NCI-H524 treated with DMSO at 0.1 percent for 48 hours (cell line): ENCODE measurements at regions not wholly inside any gene's neighbourhood (a gene's known extent, or its start where the extent isn't known, plus 50 kb on each side); places are given as distances from the start of the nearest gene placed in this dataset.
"Not testable (repeated sequence)": the region's sequence is repeated elsewhere in the genome, so short reads cannot be mapped to it uniquely, and the experiment has no call there.

ENCODE experiments used
- DNase-seq: peaks from one replicate; lab custom pipeline; 2025; lab: John Stamatoyannopoulos, UW

DNA sequence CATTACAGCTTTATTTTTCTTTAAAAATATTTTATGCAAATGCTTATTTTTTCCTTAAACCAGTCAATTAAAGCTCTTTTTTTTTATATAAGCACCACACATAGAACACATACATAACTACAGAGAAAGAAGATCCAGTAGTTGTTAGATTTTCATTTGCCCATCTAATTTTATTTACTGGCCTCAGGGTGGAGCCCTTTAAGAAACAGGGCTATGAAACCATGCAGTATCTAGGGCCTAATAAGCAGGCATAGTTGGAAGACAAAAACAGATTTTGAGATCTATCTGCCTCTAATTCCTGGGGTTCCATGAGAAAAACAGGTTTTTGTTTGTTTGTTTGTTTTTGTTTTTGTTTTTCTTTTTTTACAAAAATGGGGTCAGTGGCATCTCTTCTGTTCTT, 120.6 kb downstream of the BCHE start:
- no peak for DNase-seq

DNA sequence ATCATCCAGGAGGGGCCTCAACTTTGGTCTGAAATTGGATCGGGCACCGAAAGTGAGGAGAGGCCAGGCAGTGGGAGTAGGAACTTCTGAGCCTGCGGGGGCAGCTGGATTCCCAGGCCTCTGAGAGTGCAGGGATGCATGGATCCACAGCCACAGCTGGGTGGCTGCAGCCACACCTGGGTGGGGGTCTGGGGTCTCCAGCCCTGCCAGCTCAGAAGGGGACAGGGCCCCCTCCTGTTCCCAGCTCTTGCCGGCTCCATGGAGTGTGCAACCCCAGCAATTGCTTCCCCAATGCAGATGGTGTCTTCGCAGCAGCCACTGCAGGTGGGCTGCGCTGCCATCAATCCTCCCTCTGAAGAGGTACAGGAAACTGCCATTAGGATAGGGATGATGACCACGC, 123.7 kb downstream of the BCHE start:
- DNase-seq, result no peak

DNA sequence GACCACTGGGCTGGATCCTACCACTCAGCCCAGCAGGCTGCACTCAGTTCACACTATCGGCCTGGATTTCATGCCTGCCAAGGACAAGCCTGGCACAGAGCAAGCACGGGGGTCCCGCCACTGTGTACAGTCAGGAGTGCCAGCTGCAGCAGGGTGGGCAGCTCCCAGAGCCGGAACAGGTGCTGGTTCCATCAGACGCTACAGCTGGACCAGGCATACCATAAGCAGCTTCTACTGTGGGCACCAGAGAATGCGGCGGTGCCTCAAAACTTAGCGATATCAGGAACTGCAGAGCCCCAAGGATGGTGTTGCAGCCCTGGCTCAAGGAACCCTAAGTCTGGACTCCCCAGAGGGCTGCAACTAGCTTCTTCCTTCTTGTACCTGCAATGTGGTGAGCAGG, 124.8 kb downstream of the BCHE start:
- no peak for DNase-seq

GRCh38 chr3:165697910-165698309, 139.3 kb downstream of the BCHE start:
- no peak for DNase-seq

- no peak for DNase-seq
These were observed 140.7 kb downstream of the BCHE start for GRCh38 chr3:165696496-165696895.

DNA sequence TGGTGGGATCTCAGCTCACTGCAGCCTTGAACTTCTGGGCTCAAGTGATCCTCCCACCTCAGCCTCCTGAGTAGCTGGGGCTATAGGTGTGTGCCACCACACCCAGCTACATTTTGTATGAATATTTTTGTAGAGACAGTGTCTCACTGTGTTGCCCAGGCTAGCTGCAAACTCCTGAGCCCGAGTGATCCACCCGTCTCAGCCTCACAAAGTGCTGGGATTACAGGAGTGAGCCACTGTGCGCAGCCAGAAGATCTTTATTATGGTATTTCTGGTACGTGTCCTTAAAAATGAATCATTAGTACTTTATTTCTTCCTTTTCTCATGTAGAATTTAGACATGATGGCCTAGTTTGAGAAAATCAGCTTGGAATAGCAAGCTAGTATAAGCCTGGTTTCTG, 153.3 kb downstream of the BCHE start:
- DNase-seq, result no peak

- DNase-seq, result no peak
These were observed 154.5 kb downstream of the BCHE start for GRCh38 chr3:165682734-165683133.

DNA sequence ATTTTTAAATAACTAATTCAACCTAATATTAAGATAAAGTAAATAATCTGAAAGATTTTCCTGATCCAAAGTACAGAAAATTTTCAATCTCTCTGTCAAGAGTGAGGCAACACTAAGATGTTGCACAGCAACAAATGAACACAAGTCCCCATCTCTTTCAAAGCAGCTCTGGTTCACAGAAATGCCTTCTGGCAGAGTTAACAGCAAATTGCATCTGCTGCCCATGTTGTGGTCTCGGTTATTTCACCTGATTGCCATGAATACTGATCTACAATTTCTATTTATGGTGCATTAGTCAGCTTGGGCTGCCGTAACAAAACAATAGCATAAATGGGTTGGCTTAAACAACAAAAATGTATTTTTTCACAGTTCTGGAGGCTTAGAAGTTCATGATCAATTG, 167.3 kb downstream of the BCHE start:
- DNase-seq, result no peak

DNA sequence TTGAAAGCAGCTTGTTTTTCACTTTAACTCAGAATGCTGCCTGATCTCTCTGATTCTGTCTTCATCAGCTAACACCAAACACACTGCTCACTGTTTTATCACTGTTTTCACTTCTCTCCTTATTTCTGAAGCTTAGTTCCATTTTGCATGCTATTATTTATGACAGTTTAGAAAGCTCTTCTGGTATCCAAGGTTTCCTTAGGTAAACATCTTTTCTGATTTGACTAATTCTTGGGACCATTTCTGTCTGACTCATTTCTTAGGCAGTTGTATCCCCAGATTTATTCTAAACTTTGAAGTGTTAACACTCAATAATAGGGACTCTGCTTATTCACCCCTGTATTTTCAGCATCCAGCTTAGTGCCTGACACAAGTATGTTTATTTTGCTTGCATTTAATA, 167.7 kb downstream of the BCHE start:
- DNase-seq, result no peak

GRCh38 chr3:165667676-165668075, 169.5 kb downstream of the BCHE start:
- DNase-seq, result no peak

DNA sequence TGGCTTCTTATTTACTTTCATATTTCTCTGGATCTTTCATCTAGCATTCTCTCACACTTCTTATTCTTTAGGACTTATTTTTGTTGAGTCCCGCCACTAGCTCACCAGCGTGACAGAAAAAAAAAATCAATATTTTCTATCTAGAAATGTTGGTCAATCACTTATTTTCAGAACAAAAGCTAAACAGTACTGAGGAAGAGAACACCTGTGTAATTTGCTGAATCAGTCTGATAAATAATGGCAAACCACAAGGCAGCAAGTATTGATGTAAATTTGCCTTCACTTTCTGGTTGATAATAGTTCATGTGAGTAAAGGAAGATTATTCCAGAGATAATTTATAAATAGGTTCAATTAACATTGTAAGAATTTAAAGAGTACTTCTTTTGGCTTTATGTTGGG, 179.2 kb downstream of the BCHE start:
- DNase-seq, result no peak

DNA sequence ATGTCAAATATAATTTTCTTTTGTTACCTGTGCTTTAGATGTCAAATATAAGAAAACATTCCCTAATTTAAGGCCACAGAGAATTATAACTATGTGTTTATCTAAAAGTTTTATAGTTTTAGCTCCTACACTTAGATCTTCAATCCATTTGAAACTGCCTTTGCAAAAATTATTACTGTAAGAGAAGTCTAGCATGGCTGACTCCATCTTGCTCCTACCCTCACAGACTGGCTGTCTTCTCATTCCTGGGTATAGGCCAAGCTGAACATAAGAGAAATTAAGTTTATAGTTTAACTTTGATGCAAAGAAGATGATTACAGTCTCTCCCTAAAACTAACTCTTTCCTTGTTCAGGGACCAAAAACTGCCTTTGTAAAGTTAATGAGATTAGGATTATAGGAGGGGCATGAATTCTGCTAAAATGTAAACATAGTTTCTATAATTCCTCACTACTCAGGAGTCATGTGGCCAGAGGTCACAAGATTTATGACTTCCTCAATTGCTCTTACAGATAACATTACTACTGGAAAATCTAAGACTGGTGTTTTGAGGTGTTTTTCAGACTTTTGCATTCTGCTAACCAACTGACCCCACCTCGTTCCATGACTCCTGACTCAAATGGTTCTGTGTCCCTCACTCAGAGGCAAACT, 184.0 kb downstream of the BCHE start:
- DNase-seq, result no peak

DNA sequence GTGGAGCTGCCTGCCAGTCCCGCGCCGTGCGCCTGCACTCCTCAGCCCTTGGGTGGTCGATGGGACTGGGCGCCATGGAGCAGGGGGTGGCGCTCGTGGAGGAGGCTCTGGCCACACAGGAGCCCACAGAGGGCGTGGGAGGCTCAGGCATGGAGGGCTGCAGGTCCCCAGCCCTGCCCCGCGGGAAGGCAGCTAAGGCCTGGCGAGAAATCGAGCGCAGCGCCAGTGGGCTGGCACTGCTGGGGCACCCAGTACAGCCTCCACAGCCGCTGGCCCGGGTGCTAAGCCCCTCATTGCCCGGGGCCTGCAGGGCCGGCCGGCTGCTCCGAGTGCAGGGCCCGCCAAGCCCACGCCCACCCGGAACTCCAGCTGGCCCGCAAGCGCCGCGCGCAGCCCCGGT, 187.9 kb downstream of the BCHE start:
- not testable (repeated sequence) for DNase-seq

DNA sequence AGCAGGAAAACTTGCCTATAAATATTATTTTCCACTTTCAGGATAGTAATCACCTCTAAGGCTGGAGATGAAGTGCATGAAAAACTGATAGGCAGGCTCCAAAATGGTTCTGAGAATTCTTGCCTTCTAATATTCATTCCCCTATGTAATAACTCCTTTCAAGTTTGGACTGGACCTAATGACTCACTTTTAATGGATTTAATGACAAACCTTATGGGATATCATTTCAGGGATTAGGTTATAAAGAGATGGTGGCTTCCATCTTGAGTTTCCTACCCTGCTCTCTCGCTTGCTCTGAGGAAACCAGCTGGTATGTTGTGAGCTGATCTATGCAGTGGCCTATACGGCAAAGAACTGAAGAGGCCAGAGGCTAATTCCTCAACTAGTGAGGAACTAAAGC, 192.0 kb downstream of the BCHE start:
- DNase-seq, result no peak

GRCh38 chr3:165644331-165644730, 192.9 kb downstream of the BCHE start:
- DNase-seq, result no peak

DNA sequence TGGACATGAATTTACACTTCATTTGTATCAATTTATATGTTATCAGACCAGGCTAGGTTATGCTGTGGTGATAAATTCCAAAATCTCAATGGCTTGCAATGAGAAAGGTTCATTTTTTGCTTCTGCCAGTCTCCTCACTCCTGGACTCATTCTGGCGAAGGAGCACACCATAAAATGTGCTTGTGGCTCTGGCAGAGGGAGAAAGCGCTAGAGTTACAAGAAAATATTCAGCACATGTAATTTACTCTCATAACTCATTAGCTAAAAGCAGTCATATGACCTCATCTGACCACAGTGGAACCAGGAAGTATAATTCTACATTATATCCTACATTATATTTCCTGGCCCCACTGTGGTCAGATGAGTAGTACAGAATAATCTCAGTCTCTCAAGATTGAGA, 193.8 kb downstream of the BCHE start:
- DNase-seq, result no peak

DNA sequence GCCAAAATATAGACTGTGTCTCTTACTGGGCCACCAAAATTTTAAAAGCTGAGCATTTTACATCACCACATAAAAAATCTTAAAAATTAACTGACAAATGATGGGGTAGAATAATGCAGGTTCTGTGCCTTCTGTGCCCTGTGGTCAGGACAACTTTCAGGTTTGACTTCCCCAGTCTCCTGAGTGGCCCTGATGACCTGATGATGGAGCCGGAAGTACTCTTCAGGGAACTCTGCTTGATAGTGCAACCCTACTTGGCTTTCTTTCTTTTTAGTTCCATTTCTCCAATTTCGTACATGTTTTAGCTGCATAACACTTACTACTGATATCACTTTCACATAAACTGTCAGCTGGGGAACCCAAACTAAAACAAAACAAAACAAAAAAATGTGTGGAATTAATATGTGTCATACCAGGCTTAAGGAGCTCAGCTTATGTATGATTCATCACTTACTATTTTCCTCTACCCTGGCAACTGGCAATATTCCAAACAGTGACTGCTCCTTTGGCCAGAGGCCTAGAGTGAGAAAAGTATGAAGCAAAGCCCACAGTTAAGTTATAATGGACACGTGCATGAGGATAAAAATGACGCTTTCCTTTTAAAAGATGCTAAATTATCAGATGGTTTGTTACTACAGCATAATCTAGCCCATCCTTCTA, 194.3 kb downstream of the BCHE start:
- no peak for DNase-seq

GRCh38 chr3:165641569-165642310, 195.5 kb downstream of the BCHE start:
- DNase-seq, result no peak

GRCh38 chr3:165640970-165641369, 196.3 kb downstream of the BCHE start:
- no peak for DNase-seq

- no peak for DNase-seq
These were observed 197.2 kb downstream of the BCHE start for GRCh38 chr3:165640031-165640430.

DNA sequence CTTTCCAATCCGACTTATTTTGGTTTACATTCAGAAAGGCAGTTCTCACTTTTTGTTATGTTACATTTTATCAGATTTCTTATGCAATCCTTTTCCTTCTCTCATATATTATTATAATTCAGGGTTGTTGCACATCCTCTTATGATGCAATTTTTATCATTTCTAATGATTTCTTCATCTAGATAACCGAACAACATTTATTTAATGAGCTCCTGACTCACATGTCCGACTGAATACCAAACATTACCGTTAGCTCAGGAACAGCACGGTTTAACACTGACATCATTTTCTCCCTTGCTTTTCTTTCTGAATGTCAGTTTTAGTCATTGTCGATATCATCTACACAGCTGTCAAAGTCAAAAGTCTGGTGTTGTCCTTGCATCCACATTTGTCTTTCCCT, 199.2 kb downstream of the BCHE start:
- no peak for DNase-seq

DNA sequence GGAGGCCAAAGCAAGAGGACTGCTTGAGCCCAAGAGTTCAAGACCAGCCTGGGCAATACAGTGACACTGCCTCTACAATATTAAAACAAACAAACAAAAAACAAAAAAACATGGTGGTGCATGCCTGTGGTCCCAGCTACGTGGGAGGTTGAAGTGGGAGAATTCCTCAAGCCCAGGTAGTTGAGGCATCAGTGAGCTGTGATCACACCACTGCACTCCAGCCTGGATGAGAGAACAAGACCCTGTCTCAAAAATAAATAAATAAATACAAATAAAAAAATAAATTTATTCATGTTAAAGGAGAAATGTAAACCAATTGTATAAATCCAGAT, 200.6 kb downstream of the BCHE start:
- DNase-seq, result no peak

- no peak for DNase-seq
These were observed 201.2 kb downstream of the BCHE start for GRCh38 chr3:165635791-165636683.
